H9 (cell line): ENCODE measurements at regions not wholly inside any gene's neighbourhood (a gene's known extent, or its start where the extent isn't known, plus 50 kb on each side); places are given as distances from the start of the nearest gene placed in this dataset.

Experiments
- DNase-seq: peaks from one replicate; pipeline ENCODE4 v3.0.0-alpha.2; 2017
- H2AFZ ChIP-seq: one replicate; pipeline ENCODE4 v1.6.1; 2013; ENCODE audit warnings: mild to moderate bottlenecking, low read length, control low read depth, moderate library complexity
- H2AK5ac ChIP-seq: 2 replicates; pipeline ENCODE4 v1.6.1; 2013; ENCODE audit warnings: low read length, control low read depth, mixed read lengths; ENCODE audit not compliant: insufficient read length
- H2BK120ac ChIP-seq: one replicate; pipeline ENCODE4 v1.6.1; 2013; ENCODE audit warnings: low read depth, mild to moderate bottlenecking, low read length, control low read depth, inconsistent platforms; ENCODE audit not compliant: poor library complexity, severe bottlenecking
- H2BK12ac ChIP-seq: 2 replicates; pipeline ENCODE4 v1.6.1; 2013; ENCODE audit warnings: low read length, control low read depth, mixed read lengths, low read depth; ENCODE audit not compliant: insufficient read length
- H2BK15ac ChIP-seq: 2 replicates; pipeline ENCODE4 v1.6.1; 2013; ENCODE audit warnings: low read depth, low read length, control low read depth
- H2BK20ac ChIP-seq: one replicate; pipeline ENCODE4 v1.6.1; 2013; ENCODE audit warnings: low read depth, mild to moderate bottlenecking, low read length, control low read depth, inconsistent platforms; ENCODE audit not compliant: poor library complexity, severe bottlenecking
- H2BK5ac ChIP-seq: 2 replicates; pipeline ENCODE4 v1.6.1; 2013; ENCODE audit warnings: low read length, control low read depth, mixed read lengths; ENCODE audit not compliant: insufficient read length
- H3K14ac ChIP-seq: 2 replicates; pipeline ENCODE4 v1.6.1; 2013; ENCODE audit warnings: low read length, control low read depth; ENCODE audit not compliant: insufficient read depth
- H3K18ac ChIP-seq: 2 replicates; pipeline ENCODE4 v1.6.1; 2013; ENCODE audit warnings: low read depth, mild to moderate bottlenecking, mixed read lengths, low read length, control low read depth; ENCODE audit not compliant: insufficient read length
- H3K23ac ChIP-seq: 2 replicates; pipeline ENCODE4 v1.6.1; 2013; ENCODE audit warnings: low read length, control low read depth, mixed read lengths, low read depth; ENCODE audit not compliant: insufficient read length
- H3K23me2 ChIP-seq: 2 replicates; pipeline ENCODE4 v1.6.1; 2013; ENCODE audit warnings: low read depth, mild to moderate bottlenecking, mixed read lengths, low read length, control low read depth; ENCODE audit not compliant: insufficient read length, poor library complexity, severe bottlenecking
- H3K27ac ChIP-seq: 2 replicates; pipeline ENCODE4 v1.5.1; 2013; ENCODE audit warnings: low read length, control low read depth, mixed read lengths, low read depth; ENCODE audit not compliant: insufficient read length
- H3K27me3 ChIP-seq: 2 replicates; pipeline ENCODE4 v1.6.1; 2013; ENCODE audit warnings: low read length, control low read depth, inconsistent platforms; ENCODE audit not compliant: insufficient read depth
- H3K4ac ChIP-seq: 2 replicates; pipeline ENCODE4 v1.6.1; 2013; ENCODE audit warnings: low read depth, mild to moderate bottlenecking, control low read depth, inconsistent platforms, low read length, moderate library complexity
- H3K4me1 ChIP-seq: 2 replicates; pipeline ENCODE4 v1.6.1; 2013; ENCODE audit warnings: low read length, control low read depth, inconsistent platforms; ENCODE audit not compliant: insufficient read depth
- H3K4me2 ChIP-seq: 2 replicates; pipeline ENCODE4 v1.6.1; 2013; ENCODE audit warnings: low read length, control low read depth, mixed read lengths; ENCODE audit not compliant: insufficient read length, insufficient read depth
- H3K56ac ChIP-seq: 2 replicates; pipeline ENCODE4 v1.6.1; 2013; ENCODE audit warnings: low read depth, mild to moderate bottlenecking, mixed read lengths, low read length, control low read depth; ENCODE audit not compliant: insufficient read length
- H3K79me1 ChIP-seq: 2 replicates; pipeline ENCODE4 v1.6.1; 2013; ENCODE audit warnings: low read depth, mild to moderate bottlenecking, moderate library complexity, low read length, control low read depth, inconsistent platforms; ENCODE audit not compliant: insufficient read depth, poor library complexity, severe bottlenecking
- H3K79me2 ChIP-seq: 2 replicates; pipeline ENCODE4 v1.6.1; 2013; ENCODE audit warnings: low read length, control low read depth, inconsistent platforms; ENCODE audit not compliant: insufficient read depth
- H3K9ac ChIP-seq: 2 replicates; pipeline ENCODE4 v1.6.1; 2013; ENCODE audit warnings: low read length, control low read depth, mixed read lengths; ENCODE audit not compliant: insufficient read length; ENCODE audit errors: extremely low read depth
- H3K9me3 ChIP-seq: one replicate; pipeline ENCODE4 v1.6.1; 2013; ENCODE audit warnings: low read depth, low read length, inconsistent platforms; ENCODE audit not compliant: control insufficient read depth
- H3T11ph ChIP-seq: one replicate; pipeline ENCODE4 v1.6.1; 2013; ENCODE audit warnings: mild to moderate bottlenecking, low read length, control low read depth, inconsistent platforms
- H4K20me1 ChIP-seq: one replicate; pipeline ENCODE4 v1.6.1; 2013; ENCODE audit not compliant: control insufficient read depth, insufficient read length, insufficient read depth
- H4K5ac ChIP-seq: 2 replicates; pipeline ENCODE4 v1.6.1; 2013; ENCODE audit warnings: low read depth, mild to moderate bottlenecking, mixed read lengths, low read length, control low read depth; ENCODE audit not compliant: insufficient read length
- H4K8ac ChIP-seq: replicated peaks from 2 replicates; pipeline ENCODE4 v1.6.1; 2013; ENCODE audit warnings: low read length, control low read depth, mixed read lengths, low read depth; ENCODE audit not compliant: insufficient read length
- H4K91ac ChIP-seq: 2 replicates; pipeline ENCODE4 v1.6.1; 2013; ENCODE audit warnings: low read depth, mild to moderate bottlenecking, moderate library complexity, mixed read lengths, low read length, control low read depth; ENCODE audit not compliant: insufficient read length
- H3K27ac Mint-ChIP-seq, 3 experiments: 2 replicates in 2 of 3; 3 replicates in 1 of 3; pipeline ENCODE4 v1.8.0; 2020 to 2021; ENCODE audit warnings: mixed read lengths in 3 of 3, mild to moderate bottlenecking in 1 of 3, moderate library complexity in 1 of 3
- H3K27me3 Mint-ChIP-seq: 2 replicates; pipeline ENCODE4 v1.8.0; 2021; ENCODE audit warnings: low read depth, mild to moderate bottlenecking, moderate library complexity, mixed read lengths
- H3K36me3 Mint-ChIP-seq, 3 experiments: 2 replicates in 2 of 3; 3 replicates in 1 of 3; pipeline ENCODE4 v1.8.0; 2020 to 2021; ENCODE audit warnings: low read depth in 3 of 3, mixed read lengths in 3 of 3; ENCODE audit not compliant: insufficient read depth in 1 of 3
- H3K4me1 Mint-ChIP-seq, 2 experiments: 2 replicates each; pipeline ENCODE4 v1.8.0; 2020; ENCODE audit warnings: mixed read lengths in 2 of 2
- H3K4me3 Mint-ChIP-seq, 2 experiments: 2 replicates in 1 of 2; 3 replicates in 1 of 2; pipeline ENCODE4 v1.8.0; 2020 to 2021; ENCODE audit warnings: mild to moderate bottlenecking in 2 of 2, mixed read lengths in 2 of 2, moderate library complexity in 1 of 2
- H3K9me3 Mint-ChIP-seq, 2 experiments: 2 replicates in 1 of 2; 3 replicates in 1 of 2; pipeline ENCODE4 v1.8.0; 2020; ENCODE audit warnings: mild to moderate bottlenecking in 2 of 2, mixed read lengths in 2 of 2, moderate library complexity in 1 of 2
- CTCF ChIP-seq: fragments of 200-600 bp; sonication (generic); conservative IDR thresholded peaks from 3 replicates; pipeline ENCODE4 v1.8.0; 2021; ENCODE audit warnings: antibody characterized with exemption, mild to moderate bottlenecking
- WGBS: extraction: QIAGEN DNeasy Blood & Tissue Kit; methylation state at CpG from one replicate; pipeline ENCODE4 v1.1.7; 2013; ENCODE audit warnings: missing lambda C conversion rate, low lambda C conversion rate, mixed read lengths; ENCODE audit not compliant: insufficient read length; ENCODE audit errors: extremely low coverage; 5-methylcytosine and 5-hydroxymethylcytosine counted together

GRCh38 chr2:61742955-61743354, 110.9 kb downstream of the FAM161A start:
- H2BK15ac ChIP-seq, result no peak overlapping the region
- H3K18ac ChIP-seq, result no peak overlapping the region
- no peaks in the 10 kb centered on the region for H3K79me1 ChIP-seq
- no peak overlapping the region for H4K5ac ChIP-seq
- no peak overlapping the region for H3K56ac ChIP-seq
- WGBS, result no CpG with 5 or more reads among the region's 6 CpGs
- no peak overlapping the region for H3K23ac ChIP-seq
- no peaks in the 10 kb centered on the region for H3K9me3 ChIP-seq
- no peak overlapping the region for H2BK120ac ChIP-seq
- H3K4me1 ChIP-seq, result no peaks in the 10 kb centered on the region
- no peak overlapping the region for H2BK20ac ChIP-seq
- no peak overlapping the region for H2BK5ac ChIP-seq
- TF ChIP-seq CTCF, result no peak
- Mint-ChIP-seq H3K36me3 (no peaks in the 10 kb centered on the region), H3K9me3 (no peaks in the 10 kb centered on the region), H3K4me1 (peaks cover 6% of the 10 kb centered on the region in 2 experiments), H3K4me3 (no peak overlapping the region), H3K27me3 (no peaks in the 10 kb centered on the region; the same call in 1 of the 2 replicates), H3K27ac (no peak overlapping the region; a peak in 1 of 7 replicates)
- no peak overlapping the region for H3K9ac ChIP-seq
- no peak overlapping the region for H3K4me2 ChIP-seq
- H3K23me2 ChIP-seq, result no peaks in the 10 kb centered on the region
- H3K14ac ChIP-seq, result no peak overlapping the region
- no peaks in the 10 kb centered on the region for H3K27me3 ChIP-seq
- no peak overlapping the region for H2BK12ac ChIP-seq
- H3T11ph ChIP-seq, result no peak overlapping the region
- H4K20me1 ChIP-seq, result no peaks in the 10 kb centered on the region
- H3K27ac ChIP-seq, result no peak overlapping the region
- H3K79me2 ChIP-seq, result no peaks in the 10 kb centered on the region
- H4K91ac ChIP-seq, result no peak overlapping the region
- no peak overlapping the region for H2AFZ ChIP-seq
- no peak overlapping the region for H2AK5ac ChIP-seq
- no peak overlapping the region for H3K4ac ChIP-seq
- H4K8ac ChIP-seq, result no peak overlapping the region
- DNase-seq, result no peak
